Astrocyte (in vitro differentiated cells and primary cell): ENCODE measurements at regions not wholly inside any gene's neighbourhood (a gene's known extent, or its start where the extent isn't known, plus 50 kb on each side); places are given as distances from the start of the nearest gene placed in this dataset.

Experiments used
- EZH2 ChIP-seq: IDR thresholded peaks from 2 replicates; pipeline ENCODE4 v1.6.1; 2012; ENCODE audit warnings: mild to moderate bottlenecking, low read length, inconsistent platforms; ENCODE audit not compliant: insufficient read depth
- TF ChIP-seq, protein P1 (sequence below): IDR thresholded peaks from 2 replicates; pipeline ENCODE4 v1.5.1; 2011; ENCODE audit warnings: low read depth, mild to moderate bottlenecking, inconsistent platforms, low read length, moderate library complexity; ENCODE audit not compliant: insufficient read depth

DNA sequence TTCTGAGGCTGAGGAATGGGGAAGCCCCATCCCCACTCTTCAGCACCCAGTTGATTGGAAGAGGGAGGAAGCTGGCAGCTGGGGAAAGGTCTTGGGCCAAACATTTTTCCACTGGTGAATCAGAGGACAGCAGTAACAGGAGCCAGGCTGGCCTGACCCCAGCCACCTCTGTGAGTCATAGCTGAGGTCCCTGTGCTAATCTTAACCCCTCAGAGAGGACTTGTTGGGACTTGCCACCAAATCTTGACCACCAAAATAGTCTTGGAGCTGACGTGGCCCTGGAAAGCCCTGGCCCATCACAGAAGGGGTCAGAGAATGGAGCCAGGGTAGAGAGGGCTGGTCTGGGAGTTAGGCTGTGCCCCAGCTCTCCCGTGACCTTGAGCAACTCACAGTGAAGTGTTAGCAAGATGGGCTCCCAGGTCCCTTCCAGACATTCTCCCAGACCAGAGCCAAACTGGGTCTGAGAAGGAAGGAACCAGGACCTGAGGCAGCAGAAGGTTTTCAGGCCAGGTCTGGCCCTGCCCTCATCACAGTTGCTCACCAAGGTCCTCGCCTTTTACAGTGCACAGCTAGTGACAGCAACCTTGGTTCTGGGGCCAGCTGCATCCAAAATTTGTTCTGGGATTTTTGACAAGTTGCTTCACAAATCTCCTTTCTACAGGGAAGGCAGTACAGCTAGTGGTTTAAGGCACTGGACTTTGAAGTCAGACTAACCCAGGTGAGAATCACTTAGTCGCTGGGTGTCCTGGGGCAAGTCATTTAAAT lies 266.6 kb downstream of the CYP26B1 start:
- TF ChIP-seq, protein P1, sequence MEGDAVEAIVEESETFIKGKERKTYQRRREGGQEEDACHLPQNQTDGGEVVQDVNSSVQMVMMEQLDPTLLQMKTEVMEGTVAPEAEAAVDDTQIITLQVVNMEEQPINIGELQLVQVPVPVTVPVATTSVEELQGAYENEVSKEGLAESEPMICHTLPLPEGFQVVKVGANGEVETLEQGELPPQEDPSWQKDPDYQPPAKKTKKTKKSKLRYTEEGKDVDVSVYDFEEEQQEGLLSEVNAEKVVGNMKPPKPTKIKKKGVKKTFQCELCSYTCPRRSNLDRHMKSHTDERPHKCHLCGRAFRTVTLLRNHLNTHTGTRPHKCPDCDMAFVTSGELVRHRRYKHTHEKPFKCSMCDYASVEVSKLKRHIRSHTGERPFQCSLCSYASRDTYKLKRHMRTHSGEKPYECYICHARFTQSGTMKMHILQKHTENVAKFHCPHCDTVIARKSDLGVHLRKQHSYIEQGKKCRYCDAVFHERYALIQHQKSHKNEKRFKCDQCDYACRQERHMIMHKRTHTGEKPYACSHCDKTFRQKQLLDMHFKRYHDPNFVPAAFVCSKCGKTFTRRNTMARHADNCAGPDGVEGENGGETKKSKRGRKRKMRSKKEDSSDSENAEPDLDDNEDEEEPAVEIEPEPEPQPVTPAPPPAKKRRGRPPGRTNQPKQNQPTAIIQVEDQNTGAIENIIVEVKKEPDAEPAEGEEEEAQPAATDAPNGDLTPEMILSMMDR: no peak
- TF ChIP-seq EZH2: no peak
